Dermis blood vessel endothelial cell (primary cell): ENCODE measurements at regions not wholly inside any gene's neighbourhood (a gene's known extent, or its start where the extent isn't known, plus 50 kb on each side); places are given as distances from the start of the nearest gene placed in this dataset.

Experiments used
- DNase-seq: peaks from one replicate; pipeline ENCODE4 v3.0.0; 2010

DNA sequence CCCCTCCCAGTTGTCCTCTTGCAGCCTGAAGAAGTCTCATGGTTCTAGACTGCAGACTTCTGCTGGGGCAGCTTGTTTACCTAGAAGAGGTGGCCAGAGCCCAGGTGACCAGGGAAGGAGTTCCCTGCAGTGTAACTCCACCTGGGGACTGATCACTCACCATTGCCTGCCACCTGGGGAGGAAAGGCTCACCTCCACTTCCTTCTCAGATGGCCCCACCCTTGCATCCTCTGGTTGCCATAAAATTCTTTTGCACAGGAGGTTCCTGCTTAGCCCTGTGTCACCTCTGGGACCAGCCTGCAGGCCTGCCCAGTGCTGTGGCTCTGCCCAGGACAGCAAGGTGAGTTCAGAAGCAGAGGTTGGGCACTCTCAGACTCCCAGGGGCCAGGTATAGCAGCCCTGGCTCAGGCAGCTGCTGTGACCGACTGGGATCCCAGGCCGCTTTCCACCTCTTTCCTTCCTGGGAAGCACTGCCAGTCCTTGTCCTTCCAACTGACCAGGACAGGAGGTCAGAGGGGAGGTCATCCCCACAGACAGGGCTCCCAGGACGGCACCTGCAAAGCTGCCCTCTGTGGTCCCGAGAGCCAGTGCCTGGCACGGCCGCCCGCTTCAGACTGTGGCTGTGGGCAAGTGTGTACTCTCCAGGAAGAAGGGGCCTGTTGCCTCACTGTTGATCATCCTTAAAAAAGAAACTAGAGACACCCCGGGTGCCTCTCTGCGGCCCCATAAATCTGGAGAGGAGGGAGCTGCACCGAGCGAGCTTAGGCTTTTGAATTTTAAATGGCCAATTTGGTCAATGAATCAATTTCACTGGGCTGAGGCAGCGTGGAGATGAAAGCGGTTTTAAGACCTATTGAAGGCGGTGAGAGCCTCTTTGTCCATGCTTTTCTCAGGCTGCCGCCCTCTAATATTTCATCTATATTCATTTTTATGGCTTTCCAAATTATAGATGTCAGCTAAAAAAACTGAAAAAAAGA, 79.5 kb upstream of the C14orf180 start:
- no peak for DNase-seq

DNA sequence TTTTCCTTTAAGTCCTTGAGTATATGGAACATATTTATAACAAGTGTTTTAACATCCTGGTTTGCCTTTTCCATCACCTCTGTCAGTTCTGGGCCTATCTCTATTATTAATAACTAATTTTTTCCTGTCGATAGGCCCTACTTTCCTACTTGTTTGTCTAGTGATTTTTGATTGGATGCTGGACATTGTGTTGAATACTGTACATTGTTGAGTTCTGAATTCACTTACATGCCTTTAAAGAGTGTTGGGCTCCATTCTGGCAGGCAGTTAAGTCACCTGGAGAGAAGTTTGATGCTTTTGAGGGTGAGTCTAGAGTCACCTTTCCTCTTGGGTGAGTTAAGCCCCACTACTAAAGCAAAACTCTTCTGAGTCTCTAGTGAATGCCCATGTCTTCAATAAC, 77.5 kb upstream of the C14orf180 start:
- no peak for DNase-seq

DNA sequence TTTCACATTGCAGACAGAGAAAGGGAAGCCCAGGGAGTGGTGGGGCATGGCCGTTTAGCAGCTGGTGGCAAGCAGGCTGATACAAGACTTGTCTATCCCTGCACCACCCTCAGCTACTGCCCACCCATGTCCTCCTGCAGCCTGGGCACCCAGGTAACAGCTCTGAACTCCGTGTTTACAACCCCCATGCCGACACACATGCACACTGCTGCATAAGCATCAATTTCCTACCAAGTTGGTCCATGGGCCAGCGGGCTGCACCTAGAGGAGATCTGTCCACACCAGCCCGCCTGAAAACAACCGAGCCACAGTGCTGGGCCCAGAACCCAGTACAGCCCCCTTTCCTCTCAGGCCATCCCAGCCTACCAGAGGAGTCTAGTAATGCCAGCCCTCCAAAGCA, 75.9 kb upstream of the C14orf180 start:
- no peak for DNase-seq

DNA sequence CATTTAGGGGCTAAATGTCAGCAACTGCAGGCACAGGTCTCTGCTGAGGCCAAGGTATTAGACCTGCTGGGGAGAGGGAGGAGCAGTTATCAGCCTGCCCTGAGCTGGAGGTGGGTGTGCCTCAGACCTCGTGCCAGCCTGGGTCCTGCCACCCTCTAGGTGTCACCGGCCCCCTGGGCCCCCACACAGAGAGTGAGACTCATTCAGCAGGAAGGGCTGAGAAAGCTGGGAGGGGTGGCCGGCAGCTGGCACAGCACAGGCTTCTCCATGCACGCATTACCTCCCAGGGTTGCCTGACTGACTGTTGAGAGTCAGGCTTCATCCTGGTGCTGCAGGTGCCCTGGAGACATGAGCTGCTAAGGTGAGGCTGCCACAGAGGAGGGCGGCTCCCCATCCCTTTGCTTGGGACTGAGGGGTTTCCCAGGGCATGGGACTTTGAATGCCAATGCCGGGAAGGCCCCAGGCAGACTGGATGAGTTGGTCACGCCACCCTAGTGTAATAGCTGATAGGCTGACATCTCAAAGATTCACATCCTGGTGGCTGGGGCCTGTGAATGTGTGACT, 75.3 kb upstream of the C14orf180 start:
- no peak for DNase-seq

DNA sequence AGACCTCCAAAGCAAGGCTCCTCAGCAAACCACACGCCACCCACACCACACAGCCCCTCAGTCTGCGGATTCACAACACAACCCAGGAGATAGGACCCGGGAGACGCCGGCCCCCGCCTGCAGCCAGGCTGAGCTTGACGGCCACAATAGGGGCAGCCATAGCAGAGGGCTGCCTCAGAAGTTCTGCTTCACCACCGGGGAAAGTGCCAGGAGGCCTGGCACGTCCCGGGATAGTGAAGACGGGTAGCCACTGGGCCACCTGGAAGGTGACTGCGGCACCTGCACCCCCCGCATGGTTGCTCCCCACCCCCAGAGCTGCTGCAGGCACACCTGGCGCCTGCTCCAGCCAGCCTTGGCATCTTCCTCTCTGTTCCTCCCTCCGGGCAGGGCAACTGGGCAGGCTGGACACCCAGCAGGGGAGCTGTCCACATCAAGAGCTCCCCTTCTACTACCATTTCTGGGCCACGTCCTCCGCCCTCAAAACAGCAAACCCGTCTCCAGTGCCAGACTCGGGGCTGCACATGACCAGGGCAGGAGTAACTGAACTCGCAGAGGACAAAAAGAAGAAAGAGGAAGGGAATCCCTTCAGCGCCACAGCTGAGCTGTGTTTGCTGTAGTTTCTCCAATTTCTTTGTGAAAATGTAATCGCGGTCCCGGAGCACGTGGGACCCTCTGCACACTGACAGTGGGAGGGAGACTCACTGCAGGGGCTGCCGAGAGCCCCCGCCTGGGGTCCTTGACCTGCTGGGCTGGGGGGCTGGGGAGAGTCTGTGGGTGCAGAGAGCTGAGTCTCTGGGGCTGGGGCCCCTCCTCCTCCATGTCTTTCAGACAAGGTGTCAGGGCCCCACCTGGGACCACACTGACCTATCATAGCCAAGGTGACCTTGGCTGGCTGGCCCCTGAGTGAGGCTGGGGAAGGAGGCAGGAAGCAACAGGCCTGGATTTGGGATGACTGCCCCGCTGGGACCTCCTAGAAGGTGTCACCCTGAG, 74.2 kb upstream of the C14orf180 start:
- no peak for DNase-seq

DNA sequence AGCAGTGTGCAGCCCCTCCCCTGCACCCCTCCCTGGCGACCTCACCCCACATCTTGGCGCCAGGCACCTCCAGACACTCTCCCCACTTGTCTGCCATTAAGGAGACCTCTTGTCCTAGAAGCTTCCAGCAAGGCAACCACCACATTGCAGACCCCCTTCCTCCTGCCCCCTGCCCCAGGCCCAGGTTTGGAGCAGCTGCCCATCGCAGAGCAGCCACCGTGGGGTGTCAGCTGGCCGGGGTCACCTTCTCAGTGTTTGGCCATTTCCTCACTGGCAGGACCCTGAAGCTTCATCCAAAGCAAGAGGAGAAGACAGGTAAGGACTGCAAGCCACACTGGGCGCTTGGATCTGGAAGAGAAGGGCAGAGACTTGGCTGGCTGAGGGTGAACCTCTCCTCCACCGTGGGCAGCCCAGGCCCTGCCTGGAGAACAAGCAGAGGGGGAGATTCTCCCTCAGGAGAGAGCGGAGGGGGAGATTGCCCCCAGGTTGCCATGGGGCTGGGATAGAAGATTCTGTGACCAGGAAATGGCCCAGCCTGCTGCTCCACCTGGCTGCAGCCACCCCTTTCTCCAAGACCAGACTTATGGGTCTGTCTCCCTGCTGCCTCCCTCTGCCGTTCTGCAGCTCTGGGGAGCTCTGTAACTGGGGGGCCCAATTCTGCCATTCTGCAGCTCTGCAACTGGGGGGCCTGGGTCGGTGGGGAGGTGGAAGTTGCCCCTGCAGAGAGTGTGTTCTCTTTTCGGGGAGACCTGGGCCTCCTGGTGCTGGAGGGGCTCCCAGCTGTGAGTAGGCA, 72.9 kb upstream of the C14orf180 start:
- no peak for DNase-seq

DNA sequence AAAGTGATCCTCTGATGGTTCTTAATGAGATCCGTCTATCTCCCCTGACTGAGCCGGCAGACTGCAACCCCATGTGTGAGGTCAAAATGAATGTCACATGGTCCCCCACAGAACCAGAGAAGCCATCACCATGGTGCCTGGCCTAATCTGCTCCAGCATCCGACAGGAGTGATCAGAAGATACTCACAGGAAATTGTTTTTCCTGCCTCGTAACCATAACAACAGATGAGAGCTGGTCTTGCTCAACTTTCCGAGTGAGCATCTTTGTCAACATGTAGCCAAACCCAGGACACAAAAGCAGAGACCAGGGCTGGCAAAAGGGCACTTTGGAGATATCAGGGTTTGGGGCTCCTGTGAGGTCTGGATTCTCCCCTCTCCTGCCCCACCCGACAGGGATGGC, 72.1 kb upstream of the C14orf180 start:
- DNase-seq, result no peak

DNA sequence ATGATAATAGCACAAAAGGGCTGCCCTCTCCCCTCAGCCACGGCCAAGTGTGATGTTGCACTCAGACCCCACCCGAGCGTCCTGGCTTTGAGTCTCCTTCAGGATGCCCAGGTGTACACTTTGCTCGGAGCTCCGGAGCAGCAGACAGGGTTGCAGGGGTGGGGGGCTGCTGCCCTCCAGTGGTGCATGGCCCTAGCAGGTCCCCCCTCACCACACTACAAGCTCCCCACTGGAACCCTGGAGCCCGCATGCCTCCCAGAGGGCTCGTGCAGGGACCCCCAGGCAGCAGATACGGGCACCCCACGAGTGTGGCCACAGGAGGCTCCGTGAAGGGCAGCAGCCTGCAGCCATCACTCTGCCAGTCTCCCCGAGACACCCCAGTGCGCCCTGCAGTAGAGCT, 69.9 kb upstream of the C14orf180 start:
- DNase-seq, result peak; percentile 16

DNA sequence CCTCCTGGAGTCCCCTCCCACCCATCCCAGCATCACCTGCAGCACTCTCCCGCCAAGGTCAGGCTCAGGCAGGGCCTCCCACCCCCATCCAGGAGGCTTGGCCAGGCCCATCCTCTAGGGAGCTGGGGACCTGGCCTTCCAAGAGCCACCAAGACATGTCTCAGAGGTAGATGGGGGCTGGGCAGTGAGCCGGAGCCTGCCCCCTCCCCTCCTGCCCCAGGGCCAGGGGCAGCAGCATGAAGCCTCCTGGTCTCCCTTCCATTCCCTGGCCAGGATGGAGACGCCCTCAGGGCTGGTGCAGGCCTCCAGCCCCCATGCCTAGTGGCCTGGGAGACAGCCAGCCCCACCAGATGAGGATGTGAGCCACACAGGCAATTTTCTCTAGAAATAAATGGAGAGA, 69.3 kb upstream of the C14orf180 start:
- DNase-seq, result no peak

DNA sequence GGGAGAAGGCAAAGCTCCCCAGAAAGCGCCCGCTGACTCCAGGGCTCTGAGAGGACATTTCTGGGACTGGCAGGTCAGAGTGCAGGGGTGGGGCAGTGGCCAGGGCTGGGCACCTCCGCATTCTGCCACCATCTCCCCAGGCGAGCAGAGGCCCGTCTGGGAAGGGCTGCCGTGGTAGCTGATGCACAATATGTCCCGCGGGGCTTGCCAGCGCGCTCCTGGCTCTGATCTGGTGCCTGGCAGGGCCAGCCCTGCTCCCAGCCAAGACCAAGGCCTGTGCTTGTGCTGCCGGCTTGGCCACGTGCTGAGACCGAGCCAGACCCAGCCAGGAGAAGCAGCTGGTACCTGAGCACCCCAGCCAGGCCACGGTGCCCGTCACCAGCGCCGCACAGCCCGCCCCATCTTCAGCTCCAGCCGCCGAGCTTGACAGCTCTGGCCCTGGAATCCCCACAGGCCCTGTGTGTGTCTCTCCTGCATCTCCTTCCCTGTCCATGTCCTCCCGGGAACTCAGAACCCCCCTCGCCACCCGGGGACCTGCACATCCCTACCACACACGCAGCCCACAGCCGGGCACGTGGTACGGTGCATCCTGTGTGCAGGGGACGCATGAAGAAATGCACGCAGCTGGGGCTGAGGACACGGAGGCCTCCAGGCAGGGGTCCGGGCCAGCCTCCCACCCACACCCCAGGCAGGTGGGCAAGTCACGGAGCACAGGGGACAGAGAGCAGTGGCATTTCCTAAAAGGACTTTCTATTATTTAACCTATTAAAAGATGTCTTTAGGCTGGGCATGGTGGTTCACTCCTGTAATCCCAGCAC, 68.6 kb upstream of the C14orf180 start:
- no peak for DNase-seq

DNA sequence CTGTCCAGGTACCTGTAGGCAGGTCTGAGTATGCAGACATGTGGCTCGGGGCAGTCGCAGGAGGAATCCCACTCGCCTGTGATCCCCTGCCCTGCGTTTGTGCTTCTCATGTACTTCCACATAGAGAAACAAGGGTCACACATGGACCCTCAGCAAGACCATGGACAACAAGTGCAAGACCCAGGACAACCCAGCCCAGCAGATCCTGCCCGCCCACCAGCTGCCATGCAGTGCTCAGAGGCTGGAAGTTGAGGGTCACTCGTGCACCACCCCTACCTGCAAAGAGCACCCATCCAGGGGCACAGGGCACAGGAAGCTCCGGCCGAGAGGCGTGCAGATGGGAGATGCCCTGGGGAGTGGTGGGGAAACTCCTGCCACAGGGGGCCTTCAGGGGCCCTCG, 67.5 kb upstream of the C14orf180 start:
- DNase-seq, result no peak

DNA sequence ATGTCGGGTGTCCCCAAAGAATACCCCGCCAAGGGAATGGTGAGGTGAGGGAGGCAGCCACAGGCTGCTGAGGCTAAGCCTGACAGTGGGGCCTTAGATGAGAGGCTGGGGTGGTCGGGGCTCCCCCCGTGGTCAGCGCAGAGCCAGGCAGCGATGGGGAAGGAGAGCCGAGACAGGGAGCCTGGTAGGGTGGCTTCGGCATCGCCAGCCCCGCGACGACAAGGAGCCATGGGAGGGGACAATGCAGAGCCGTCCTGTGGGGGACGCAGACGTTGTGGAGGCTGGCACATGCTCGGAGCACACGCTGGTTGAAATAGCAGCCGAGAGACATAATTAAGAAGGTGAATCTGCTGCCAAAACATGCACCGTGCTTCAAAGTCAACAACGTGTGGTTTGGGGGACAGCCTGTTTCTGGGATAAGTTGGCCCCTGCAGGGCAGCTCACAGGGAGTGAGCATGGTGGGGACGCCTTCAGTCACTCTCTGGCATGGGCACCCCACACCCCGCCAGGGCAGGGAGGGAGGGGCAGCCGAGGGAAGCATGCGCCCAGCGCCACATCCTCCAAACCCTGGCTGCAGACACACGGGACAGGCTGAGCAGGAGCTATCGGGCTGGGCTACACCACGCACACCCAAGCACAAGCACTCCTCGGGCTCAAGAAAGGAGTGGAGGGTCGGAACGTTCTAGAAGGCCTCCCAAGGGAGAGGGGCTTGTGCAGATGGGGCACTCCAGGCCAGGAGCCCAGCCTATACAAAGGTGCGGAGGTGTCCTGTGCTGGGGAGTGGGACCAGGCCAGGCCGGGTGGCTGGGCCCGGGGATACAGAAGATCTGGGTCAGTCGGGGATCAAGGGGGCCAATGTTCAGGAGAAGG, 66.6 kb upstream of the C14orf180 start:
- no peak for DNase-seq

DNA sequence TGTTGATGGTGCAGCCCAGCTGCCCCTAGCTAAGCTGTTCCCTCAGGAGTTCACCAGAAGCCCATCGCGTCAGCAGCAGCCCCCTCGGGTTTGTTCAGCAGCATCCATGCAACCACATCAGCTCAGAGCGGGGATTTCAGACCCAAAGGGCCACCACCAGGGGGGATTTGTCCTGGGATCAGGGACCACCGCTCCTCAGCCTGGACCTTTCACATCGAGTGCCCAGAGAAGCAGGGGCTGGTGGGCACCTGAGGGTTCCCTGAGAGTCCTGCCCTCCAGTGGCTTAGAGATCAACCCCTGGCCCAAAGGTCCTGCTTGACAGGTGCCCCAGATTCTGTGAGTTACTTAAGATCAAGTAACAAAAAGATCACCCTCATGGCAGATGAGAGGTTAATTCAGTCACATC, 65.9 kb upstream of the C14orf180 start:
- no peak for DNase-seq

DNA sequence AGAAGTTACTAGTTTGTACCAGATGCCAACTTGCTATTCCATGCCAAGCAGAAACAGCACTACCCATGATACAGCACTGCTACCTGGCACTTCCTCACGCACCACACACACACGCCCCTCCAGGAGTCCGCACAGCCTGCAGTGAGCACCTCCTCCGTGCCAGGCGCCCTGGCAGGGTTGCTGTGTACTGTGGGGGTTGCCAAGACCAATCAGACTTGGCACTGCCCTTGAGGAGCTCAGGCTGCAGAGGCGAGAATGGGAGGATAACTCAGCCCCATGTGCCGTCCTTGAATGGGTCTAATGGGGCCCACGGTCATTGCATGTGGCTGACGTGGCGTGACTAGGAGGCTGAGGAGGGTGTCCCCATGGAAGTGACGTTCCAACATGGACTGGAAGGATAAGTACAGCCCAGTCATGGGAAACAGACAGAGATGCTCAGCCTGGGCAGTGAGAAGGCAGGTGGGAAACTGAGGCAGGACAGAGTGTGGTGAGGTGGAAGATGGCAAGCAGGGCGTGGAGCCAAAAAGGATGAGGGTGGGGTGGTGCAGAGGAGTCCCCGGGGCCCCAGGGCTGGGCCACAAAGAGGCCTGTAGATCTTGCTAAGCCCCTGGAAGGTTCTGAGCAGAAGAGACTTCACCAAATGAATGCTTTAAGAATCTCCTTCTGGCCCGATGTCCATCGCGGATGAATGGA, 65.3 kb upstream of the C14orf180 start:
- no peak for DNase-seq

DNA sequence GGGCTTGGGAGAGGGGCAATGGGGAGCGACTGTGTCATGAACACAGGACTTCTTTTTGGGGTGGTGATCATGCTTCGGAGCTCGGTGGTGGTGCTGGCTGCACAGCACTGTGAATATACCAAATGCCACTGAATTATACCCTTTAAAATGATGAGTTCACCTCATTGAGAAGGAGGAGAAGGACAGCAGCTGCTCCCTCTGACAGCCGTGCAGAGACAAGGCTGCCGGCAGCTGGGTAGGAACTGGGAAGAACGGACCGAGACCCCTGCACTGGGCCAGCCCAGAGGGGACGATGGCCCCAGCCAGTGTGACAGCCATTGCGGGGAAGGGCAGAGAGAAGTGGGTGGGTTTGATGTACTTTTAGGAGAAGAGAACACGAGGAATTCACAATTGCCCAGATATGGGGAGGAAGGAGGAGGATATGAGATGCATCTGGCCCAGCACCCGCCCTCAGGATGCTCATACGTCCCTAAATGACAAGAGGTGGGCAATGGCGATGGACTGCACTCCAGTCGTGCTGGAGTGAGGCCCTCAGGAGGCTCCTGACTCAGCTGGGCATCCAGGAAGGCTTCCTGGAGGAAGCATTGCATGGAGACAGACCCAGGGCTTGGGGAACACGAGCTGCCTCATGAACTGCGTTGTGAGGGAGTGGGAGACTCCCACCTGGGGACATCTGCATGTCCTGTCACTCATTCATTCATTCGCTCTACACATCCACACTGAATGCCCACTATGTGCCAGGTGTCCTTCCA, 64.3 kb upstream of the C14orf180 start:
- DNase-seq, result no peak

DNA sequence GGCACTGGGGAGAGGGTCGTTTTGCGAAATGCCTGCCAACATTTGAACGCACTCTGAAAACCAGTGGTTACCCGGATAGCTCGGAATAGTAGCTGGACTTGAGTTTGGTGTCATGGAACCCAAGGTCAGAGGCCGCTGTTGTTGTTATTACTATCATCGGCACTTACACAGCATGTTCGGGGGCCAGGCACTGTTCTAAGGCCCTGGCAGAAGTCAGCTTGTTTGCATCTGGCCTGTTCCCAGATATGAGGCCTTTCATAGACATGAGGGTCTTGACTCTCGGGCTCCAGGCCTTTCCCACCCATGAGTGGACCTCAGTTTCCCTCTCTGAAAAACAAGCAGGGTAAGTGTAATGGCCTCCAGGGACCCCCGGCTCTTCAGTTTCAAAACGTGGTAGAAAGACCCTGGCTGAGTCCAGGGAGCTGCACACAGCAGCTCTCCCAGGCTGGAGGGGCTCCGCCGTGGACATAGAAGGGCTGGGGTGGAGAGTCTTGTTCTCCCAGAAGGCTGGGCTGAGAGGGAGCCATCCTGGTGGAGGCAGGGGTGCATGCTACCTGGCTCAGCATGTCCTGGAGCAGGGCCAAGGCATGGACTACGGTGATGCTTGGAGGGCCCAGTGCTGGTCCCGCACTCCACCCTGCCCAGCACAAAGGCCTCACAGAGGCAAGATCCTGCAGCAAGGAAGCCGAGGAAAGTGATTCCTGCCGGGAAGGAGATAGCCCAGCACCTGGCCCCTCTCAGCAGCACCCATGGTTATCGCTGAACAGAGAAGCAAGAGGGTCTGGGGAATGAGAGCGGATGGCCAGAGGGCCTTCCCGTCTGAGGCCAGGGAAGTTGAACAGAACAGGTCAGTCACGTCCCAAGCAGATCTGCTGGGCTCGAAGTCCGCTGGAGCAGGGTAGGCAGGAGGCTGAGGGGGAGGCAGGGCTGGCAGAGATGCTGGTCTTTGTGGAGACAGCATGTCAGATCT, 63.5 kb upstream of the C14orf180 start:
- no peak for DNase-seq

DNA sequence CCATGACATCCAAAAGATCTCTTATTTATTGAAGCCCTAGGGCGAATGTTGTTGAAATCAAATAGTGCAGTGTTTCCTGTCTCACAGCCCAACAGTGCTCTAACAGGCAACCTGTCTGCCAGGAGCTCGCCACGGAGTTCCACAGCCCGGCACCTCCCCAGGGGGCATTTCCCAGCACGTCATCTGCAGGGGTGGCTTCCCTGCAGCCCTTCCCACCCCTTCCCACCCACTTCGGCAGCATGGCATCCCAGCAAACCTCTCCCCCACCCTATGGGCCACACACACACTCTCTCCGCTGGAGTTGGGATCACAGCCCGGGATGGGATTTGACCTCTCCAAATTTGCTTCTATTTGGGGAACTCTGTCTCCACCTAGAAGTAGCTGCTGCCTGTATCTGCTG, 62.7 kb upstream of the C14orf180 start:
- DNase-seq, result no peak

DNA sequence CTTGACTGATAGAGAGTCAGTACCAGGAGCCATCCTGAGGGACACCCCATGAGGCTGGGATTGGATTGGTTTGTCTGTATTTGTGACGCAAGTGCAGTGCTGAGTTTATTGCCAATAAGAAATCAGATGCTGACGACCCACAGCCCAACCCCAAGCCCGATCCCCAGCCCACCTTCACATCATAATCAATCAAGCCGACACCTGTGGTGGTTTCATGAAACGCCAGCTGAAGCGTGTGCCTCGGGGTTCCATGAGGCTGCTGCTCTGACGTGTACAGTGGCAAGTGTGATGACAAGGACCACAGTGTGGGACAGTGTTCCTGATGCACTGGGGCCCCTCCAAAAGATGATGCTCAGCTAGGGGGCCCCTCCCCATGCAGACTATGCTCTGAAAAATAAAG, 62.1 kb upstream of the C14orf180 start:
- no peak for DNase-seq
